Right lobe of liver (tissue), 4 donors: ENCODE measurements at regions not wholly inside any gene's neighbourhood (a gene's known extent, or its start where the extent isn't known, plus 50 kb on each side); places are given as distances from the start of the nearest gene placed in this dataset.

ENCODE experiments used
- CTCF ChIP-seq, 4 donors: fragments of 200-600 bp in 3 of 4; fragments of 450-650 bp in 1 of 4; IDR thresholded peaks; one replicate each; pipeline versions ENCODE4 v1.5.1 to v1.8.0; 2016 to 2022; ENCODE audit warnings: antibody characterized with exemption in 4 of 4, mild to moderate bottlenecking in 2 of 4
- POLR2A ChIP-seq: fragments of 450-650 bp; IDR thresholded peaks from one replicate; pipeline ENCODE4 v1.6.1; 2017; ENCODE audit warnings: antibody characterized with exemption, mild to moderate bottlenecking
- donor health status: DM: no; HTN: no; CAD: no.
- donor health status: DM: no; HTN: no; CAD: no.
- donor health status: DM: no; HTN: yes; CAD: no.

DNA sequence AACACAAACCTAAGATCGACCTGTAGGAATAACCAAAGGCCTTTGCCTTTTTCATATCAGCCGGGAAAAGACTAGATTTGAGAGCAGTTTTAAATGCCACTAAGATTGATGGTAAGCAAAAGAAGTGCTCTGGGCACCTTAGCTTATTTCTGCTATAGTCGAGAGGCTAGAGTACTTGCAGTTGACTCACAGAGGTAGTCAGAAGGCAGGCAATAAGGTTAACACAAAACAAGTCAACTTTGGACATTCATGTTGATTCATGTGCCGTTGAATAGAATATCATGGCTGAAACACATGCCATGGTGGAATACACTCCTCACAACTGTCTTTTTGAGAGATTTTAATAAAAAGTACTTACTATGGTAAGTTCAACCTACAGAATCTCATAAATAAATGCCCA lies 507.6 kb downstream of the ZEB2 start:
- no peak for TF ChIP-seq CTCF (IDR thresholded peaks at IDR 0.05)
- TF ChIP-seq POLR2A, result no peak
